ENCODE measurements at regions not wholly inside any gene's neighbourhood (a gene's known extent, or its start where the extent isn't known, plus 50 kb on each side); places are given as distances from the start of the nearest gene placed in this dataset.
A peak's percentile ranks its signal among the peaks of the same experiment; 100 is the strongest.
"Not testable (repeated sequence)": the region's sequence is repeated elsewhere in the genome, so short reads cannot be mapped to it uniquely, and the experiment has no call there.

DNA sequence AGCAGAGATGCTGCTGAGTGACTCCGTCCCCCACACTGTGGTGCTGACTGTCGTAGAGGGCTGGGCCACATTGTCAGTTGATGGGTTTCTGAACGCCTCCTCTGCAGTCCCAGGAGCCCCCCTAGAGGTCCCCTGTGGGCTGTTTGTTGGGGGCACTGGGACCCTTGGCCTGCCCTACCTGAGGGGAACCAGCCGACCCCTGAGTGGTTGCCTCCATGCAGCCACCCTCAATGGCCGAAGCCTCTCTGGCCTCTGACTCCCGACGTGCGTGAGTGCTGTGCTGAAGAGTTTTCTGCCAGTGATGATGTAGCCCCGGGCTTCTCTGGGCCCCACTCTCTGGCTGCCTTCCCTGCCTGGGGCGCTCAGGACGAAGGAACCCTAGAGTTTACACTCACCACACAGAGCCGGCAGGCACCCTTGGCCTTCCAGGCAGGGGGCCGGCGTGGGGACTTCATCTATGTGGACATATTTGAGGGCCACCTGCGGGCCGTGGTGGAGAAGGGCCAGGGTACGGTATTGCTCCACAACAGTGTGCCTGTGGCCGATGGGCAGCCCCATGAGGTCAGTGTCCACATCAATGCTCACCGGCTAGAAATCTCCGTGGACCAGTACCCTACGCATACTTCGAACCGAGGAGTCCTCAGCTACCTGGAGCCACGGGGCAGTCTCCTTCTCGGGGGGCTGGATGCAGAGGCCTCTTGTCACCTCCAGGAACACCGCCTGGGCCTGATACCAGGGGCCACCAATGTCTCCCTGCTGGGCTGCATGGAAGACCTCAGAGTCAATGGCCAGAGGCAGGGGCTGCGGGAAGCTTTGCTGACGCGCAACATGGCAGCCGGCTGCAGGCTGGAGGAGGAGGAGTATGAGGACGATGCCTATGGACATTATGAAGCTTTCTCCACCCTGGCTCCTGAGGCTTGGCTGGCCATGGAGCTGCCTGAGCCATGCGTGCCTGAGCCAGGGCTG, 181.1 kb downstream of the TBC1D2B start:
- DNase-seq: not testable (repeated sequence)

DNA sequence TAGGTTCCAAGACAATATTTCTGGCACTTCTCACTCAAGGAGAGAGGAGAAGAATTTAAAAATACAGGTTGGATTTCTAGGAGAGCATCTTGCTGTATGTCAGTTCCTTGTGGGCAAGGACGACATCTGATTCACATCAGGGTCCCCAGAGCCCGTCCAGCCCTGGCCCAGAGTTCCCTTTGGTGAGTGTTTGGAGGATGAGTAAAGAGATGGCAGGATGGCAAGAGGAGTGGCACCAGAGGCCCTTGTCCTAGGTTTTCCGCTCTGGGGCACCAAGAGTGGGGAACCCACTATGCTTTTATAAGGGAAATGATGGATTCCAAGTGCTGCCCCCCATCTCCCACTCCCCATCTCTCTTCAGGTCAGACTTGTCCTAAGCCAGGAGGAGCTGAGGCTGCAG, 181.8 kb downstream of the TBC1D2B start:
- DNase-seq: no peak

DNA sequence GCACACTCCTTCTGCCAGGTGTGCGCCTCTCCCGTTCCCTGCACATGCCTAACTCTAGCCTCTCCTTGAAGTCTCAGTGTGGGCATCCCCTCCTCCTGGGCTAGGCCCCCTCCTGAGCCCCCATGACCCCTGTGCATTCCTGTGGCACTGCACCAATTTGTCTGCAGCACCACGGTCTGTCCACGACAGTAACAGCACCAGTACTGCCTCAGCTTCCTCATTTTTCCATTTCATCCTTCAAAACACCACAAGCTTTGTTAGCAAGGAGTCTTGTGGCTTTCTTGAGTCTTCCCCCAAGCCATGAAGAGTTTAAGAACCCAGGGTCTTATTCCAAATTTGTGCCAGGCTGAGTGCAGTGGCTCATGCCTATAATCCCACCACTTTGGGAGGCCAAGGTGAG, 182.4 kb downstream of the TBC1D2B start:
- DNase-seq: not testable (repeated sequence)

DNA sequence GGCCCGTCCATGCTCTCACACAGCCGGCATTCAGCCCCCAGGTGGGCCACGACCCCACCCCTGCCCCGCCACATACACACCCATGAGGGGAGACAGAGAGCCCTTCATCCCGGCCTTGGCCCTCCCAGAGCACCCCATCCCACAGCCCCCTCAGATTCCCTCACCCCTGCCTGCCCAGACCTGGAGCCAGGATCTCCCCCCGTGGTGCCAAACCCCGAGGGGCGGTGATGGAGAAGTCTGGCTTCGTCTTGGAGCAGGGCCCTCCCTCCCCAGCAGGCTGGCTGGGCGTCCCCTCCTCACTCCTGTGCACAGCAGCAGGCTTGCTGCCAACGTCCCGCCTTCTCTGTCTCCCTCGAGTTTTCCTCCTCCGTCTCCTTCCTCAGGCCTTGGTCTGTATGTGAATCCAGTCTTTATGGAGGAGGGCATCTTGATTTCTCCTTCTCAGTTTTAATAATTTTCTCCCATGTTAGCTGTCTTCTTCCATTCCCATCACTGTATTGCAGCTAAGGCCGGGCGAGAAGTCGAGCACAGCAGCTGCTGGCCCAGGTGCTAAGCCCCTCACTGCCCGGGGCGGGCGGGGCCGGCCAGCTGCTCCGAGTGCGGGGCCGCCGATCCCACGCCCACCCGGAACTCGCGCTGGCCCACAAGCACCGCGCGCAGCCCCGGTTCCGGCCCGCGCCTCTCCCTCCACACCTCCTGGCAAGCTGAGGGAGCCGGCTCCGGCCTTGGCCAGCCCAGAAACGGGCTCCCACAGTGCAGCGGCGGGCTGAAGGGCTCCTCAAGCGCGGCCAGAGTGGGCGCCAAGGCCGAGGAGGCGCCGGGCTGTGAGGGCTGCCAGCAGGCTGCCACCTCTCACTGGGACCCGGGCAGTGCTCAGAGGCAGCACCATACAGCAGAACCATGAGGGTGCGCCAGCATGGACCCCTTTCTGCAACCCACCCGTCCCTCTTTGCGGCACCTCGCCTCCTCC, 183.6 kb downstream of the TBC1D2B start:
- peak; percentile 60 for DNase-seq

DNA sequence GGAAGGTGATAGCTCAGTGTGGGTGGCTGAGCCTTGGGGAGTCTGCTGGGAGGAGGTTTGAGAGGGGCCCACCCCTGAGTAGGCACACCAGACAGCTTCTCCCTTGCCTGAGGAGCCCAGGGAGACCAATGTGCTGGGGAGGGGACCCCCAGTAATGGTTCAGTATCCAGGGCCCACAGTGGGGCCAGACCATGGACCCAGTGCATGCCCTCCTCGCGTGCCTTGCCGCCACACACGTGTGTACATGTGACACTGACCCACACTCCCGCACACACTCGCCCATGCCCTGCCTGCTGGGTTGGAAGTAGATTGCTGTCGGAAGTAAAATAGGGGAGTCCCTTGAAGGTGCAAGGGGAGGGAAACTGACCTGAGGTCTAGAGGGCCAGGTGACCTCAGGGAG, 184.3 kb downstream of the TBC1D2B start:
- DNase-seq: not testable (repeated sequence)

DNA sequence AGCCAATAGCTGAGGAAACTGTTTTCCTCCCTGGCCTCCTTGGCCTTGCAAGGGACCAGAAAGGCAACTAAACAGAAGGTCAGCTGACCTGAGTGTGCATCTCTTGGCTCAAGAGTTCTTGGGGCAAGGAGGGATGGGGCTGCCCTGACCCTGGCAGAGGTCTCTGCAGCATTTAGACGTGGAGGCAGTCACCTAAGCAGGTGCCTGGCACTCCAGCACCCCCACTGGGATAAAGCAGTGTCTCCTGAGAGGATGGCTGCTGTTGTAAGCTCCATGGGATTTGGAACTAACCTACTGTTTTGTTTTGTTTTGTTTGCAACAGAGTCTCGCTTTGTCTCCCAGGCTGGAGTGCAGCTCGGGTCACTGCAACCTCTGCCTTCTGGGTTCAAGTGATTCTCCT, 185.2 kb downstream of the TBC1D2B start:
- no peak for DNase-seq

DNA sequence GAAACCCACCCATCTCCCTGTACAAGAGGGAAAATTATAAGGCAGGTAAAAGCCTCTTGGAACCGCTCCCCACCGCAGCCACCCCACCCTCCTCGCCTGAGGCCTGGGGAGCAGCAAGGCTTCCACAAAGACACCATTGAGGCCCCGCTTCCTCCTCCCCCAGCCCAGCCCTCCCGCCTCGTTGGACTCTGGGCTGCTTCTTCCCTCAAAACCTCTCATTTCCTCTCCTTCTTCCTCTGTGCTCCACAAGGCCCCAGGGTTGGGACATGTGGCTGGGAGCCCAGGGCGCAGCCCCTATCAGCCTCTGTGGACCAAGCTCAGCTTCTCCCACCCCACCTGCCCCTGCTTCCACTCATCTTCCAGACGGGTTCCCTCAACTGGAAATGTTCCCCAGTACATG, 185.6 kb downstream of the TBC1D2B start:
- not testable (repeated sequence) for DNase-seq

DNA sequence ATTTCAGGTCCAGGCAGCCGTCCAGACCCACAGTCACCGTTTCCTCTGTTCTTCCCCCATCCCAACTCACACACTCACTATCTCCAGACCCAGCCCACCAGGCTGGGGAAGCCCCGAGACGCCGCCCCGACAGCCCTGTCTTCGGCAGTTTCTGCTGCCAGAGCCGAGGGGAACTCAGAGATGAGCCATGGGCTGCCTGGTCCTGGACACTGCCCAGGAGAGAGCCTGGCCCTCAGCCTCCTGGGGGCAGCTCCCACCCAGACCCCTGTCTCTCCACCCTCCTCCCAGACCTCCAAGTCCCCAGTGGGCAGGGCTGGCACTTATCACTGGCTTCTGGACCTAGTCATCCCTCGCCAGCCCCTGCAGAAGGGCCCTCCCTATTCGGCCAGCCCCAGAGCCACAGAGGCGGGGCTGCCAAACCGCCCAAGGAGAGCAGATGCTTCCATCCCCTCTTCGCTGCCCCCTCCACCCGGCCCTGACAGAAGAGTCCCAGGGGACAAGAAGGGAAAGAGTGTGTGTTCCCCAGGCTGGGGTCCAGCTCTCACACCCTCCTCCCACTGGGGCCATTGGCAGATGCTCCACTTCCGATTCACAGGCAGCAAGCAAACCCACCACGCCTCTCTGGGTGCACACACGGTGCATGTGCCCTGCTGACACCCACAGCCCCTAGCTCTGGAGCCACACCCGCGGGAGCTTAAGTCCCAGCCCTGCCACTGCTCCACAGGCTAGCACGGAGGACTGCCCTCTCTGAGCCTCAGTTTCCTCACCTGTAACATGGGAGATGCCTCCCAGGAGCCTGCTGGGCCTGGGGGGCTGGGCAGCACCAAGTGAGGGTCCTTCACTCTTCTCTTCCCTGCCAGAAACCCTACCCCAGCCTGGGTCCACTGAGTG, 186.4 kb downstream of the TBC1D2B start:
- peak; percentile 52 for DNase-seq

DNA sequence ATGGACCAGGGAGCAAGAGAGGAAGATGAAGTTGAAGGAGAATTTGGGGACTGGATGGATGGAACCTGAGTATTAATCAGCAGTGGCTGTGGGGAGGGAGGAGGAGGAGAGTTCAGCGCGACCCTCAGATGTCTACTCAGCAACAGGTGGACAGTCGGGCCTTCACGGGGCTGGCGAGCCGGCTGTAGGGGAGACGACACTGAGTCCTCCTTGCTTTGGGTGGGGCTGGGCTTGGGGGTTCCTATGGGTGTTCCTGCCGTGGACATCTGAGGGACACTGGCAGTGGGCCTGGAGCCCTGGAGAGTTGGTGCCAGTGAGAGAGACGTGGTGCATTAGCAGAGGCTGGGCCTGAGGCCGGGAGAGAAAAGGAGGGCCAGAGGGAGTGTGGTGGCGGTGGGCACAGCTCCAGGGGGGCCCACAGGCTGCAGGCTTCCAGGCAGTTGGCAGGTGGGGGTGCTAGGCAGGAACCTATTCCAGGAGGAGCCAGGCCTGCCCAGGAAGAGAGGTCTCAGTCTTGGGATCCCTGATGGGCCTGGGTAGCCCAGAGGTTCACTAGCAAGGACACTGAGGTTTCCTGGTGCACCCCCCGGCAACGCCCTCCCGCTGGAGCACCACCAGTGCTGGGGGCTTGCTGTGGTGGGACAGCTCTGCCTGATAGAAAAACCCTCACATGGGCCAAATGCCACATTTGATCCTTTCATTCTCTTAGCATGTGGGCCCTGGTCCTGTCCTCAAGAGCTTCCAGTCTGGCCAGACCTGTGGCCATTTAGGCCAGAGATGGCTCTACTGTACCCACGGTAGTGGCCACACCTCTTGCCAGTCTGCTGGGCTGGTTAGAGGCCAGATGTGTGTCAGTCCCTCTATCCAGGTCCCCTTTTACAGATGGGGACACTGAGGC, 187.4 kb downstream of the TBC1D2B start:
- not testable (repeated sequence) for DNase-seq

DNA sequence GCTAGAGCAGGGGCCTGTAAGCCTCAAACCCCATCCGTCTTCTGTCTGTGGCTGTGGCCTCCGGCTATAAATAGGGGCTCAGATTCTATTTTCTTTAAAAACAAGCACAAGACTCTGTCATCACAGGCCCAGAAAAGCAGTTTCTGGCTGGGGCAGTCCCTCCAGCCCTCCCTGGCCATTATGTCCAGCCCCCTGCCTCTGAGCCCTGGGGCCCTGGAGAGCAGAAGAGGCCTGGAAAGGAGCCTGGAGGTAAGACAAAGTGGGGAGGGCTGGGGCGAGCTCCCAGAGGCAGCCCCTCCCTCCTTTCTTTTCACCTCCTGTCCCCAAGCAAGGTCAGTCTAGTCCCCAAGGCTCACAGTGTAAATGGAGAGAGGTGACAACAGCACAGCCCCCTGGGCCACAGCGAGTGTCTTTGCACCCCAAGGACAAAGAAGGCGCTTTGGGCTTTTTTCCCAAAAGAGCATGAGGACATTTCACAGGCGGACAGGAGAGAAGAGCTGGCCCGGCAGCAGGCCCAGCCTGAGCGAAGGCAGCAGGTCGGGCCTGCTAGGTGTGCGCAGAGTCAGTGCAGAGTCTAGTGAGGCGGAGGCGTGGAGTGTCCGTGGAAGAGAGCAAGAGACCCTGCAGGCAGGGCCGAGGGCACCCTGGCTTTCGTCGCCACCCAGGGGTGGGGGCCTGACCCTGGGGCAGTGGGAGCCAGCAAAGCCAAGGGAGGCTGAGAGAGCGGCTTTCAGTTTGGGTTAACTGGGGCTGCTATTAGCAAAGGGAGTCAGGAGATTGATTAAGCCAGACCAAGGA, 188.3 kb downstream of the TBC1D2B start:
- DNase-seq: no peak

DNA sequence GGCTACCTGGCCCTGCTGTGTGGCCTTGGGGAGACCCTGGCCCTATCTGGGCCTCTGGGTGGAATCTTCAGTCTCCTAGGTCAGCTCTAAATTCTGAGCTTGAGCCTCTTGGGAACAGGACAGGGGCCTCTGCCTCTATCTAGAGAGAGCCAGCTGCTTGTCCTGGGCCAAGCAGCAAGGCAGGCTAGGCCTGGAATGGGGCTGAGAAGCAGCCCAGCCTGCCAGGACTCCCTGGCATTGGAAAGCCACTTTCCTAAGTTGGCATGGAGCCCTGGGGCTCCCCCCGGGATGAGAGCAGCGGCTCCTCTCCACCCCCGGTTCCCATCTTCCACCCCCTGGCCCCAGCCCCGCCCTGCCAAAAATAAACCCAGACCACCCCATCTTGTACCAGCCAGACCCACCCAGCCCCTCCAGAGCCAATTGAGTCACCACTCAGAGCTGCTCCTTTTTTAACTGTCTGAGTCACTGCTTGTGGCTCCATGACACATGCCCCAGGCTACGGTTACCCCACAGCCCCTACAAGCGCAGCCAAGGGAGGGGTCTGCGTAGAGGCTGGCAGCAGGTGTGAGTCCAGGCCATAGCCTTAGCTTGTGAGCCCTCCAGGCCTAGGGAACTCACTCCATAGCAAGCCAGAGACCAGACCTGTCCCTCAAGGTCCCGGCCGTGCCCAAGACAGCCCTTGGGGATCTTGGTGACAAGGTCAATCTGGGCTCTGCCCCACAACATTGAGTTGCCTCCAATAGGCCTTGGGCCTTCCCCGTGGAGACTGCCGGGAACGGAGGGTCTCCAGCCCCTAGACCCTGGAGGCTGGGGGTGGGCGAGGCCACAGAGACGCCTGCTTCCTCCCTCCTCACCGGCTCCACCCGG, 189.7 kb downstream of the TBC1D2B start:
- not testable (repeated sequence) for DNase-seq

DNA sequence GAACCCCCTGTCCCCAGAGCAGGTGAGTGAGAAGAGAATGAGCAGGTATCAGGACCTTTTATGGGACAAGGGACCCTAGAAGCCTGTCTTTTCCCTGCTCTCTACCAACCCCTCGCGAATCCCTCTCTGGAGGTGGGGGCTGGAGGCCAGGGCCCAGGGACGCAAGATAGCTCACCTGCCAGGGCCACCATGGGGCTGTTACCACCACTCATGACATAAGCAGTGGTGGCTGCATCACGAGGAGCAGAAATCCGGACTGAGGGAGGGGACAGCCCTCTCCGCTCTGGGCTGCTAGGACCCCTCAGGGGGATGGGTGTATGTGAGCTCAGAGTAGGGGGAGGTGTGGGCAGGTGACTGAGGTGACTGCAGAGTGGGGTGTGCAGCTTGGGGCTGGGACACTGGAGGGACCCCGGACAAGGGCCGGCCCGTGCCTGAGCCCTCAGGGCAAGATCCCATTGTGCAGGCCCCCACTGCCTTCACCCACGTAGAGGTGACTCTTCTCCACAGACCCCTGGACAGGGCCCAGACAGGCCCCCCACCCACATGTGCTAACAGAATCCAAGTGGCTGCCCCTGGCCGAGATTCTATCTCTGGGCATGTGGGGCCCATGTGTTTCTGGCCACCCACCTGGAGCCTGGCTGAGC, 190.6 kb downstream of the TBC1D2B start:
- no peak for DNase-seq

DNA sequence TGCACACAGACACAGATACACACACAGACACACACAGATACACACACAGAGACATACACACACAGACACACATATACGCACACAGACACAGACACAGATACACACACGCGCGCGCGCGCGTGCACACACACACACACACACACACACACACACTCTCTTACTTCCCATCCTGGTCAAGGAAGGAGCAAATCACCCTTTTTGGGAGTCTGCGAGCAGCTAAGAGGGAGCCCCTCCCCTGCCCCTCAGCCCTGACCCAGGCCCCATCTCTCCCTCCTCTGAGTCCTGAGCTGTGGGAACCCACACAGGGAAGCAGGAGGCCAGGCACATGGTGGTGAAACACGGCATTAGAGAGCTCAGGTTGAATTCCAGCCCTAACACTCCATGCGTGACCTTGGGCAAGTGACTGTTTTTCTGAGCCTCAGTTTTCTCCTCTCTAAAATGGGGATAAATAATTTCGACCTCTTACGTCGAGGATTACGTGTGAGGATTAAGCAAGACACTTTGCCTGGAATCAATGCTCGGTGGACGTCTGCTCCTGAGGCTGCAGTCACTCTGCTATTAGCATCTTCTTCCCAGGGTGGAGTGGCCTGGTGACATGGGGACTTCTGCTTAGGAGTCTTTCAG, 191.5 kb downstream of the TBC1D2B start:
- not testable (repeated sequence) for DNase-seq

DNA sequence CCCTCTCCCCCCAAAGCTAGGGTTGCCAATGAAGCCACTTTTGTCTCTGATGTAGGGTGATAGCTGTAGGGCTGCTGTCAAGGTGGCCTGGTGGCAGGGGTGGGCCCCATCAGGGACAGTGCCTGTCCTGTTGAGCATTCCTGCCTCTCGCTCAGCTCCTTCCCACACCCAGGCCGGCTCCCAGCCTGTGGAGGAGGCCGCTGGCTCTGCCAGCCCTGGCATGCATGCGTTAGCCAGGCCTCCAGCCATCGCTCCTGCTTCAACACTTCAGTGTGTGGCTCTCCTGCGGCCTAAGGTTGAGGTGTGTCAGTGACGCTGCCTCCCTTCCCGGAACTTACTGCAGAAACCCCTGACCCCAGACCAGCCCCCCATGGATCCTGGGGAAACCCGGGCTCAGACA, 194.5 kb downstream of the TBC1D2B start:
- not testable (repeated sequence) for DNase-seq

DNA sequence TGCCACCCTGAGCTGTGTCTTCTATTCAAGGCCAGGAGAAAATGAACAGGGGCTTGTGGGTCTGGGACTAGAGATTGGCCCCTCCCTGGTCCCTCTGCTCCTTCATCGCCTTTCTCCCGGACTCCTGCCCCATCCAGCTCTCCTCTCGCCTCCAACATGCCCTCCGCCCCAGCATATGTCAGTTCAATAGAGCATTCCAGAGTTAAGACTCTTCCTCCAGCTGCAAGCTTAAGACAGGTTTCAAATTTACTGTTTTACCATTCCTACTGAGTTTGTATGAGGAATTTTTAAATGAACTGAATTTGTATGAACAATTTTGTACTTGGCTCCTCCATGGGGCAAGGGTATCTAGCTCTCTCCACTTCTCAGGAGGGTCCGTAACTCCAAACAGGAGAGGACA, 195.6 kb downstream of the TBC1D2B start:
- no peak for DNase-seq

DNA sequence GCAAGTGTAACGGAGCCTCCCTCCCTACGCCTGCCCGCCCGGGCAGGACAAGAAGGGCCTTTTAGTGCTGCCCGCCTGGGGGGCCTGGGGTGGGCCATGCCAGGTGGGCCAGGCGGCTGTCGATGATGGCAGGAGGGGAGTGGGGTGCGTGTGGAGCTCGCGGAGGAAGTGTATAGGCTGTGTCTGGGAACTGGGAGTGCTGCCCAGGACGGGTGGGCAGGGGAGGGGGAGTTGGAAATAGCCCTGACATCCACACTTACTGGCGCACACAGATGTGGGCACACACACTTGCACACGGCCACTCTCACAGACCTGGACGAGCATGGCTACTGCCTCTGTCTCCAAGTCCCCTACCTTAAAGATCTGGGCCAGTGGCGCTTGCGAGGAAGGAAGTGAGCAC, 196.0 kb downstream of the TBC1D2B start:
- not testable (repeated sequence) for DNase-seq

DNA sequence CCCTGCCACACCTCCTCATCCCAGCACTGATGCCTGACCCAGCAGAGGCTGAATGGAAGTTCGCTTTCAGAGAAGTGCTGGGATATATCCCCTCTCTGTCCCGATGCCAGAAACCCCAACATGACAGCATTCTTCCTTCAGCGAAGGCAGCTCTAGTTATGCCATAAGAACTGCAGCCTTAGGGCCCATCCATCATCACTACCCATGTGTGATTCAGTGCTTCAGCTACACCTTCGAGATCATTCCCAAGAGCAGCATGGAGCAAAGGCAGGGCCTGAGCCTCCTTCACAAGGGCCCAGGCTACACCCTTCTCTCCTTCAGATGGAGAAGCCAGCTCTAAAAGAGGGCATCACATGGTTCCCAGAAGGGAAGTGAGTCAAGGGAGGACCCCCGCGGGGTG, 198.0 kb downstream of the TBC1D2B start:
- not testable (repeated sequence) for DNase-seq

DNA sequence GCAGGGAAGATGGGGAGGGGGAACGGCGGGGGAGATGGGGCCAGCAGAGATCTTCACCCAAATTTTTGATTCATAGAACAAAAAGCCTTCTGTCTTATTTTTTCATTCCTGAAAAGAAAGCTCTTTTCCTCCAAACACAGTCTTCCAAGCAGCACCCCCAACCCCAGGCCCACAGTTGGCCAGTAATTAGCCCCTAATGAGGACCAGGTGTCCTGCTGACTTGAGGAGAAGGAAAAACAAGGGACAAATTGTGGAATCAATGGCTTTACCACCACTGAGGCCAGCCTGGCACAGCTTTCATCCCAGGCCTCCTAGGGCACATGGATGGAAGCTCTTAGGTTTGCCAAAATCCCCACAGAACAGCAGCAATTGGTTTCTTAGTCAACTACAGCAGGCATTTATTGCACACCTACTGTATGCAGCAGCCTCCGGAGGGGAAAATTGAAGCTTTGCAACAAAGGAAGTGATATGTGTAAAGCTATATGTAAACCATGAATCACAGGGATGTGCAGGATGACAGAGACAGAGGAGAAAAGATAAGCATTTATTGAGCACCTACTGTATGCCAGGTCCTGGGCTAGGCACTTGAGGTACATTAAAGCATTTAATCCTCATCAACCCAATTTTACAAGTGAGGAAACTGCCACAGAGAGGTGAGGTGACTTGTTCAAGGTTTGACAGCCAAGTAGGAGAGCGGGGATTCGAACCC, 199.5 kb downstream of the TBC1D2B start:
- DNase-seq: no peak
